ENCODE measurements at regions not wholly inside any gene's neighbourhood (a gene's known extent, or its start where the extent isn't known, plus 50 kb on each side); places are given as distances from the start of the nearest gene placed in this dataset.
"Not testable (repeated sequence)": the region's sequence is repeated elsewhere in the genome, so short reads cannot be mapped to it uniquely, and the experiment has no call there.

DNA sequence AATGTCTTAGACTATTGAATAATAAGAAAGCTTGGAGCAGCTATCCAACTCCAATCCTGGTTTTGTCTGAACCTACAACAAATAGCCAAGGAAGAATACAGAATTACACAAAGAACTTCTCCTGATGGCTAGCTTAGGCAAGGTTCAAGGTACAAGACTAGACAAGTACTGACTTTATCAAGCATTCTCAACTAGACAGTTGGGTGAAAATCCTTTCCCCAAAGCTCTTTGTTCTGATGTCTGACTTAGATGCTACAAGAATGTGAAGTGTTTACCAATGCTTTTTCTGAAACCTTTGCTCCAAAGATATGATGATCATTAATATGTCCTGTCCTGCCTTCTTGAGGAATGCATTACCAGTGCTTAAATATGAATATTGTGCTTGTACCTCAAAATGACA is 113.8 kb downstream of the ANXA2 start:
- DNase-seq: no peak
- Mint-ChIP-seq H3K27ac (ENCODE audit: unreplicated experiment) (no peak overlapping the region), H3K9me3 (ENCODE audit: unreplicated experiment) (peaks cover 1% of the 10 kb centered on the region), H3K27me3 (ENCODE audit: unreplicated experiment) (no peaks in the 10 kb centered on the region), H3K4me1 (ENCODE audit: low read depth, unreplicated experiment) (no peaks in the 10 kb centered on the region), H3K4me3 (ENCODE audit: unreplicated experiment) (no peak overlapping the region), H3K36me3 (ENCODE audit: unreplicated experiment) (no peaks in the 10 kb centered on the region)
- TF ChIP-seq, protein P1, sequence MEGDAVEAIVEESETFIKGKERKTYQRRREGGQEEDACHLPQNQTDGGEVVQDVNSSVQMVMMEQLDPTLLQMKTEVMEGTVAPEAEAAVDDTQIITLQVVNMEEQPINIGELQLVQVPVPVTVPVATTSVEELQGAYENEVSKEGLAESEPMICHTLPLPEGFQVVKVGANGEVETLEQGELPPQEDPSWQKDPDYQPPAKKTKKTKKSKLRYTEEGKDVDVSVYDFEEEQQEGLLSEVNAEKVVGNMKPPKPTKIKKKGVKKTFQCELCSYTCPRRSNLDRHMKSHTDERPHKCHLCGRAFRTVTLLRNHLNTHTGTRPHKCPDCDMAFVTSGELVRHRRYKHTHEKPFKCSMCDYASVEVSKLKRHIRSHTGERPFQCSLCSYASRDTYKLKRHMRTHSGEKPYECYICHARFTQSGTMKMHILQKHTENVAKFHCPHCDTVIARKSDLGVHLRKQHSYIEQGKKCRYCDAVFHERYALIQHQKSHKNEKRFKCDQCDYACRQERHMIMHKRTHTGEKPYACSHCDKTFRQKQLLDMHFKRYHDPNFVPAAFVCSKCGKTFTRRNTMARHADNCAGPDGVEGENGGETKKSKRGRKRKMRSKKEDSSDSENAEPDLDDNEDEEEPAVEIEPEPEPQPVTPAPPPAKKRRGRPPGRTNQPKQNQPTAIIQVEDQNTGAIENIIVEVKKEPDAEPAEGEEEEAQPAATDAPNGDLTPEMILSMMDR (IDR thresholded peaks at IDR 0.05; ENCODE audit: partially characterized antibody, unreplicated experiment): no peak

DNA sequence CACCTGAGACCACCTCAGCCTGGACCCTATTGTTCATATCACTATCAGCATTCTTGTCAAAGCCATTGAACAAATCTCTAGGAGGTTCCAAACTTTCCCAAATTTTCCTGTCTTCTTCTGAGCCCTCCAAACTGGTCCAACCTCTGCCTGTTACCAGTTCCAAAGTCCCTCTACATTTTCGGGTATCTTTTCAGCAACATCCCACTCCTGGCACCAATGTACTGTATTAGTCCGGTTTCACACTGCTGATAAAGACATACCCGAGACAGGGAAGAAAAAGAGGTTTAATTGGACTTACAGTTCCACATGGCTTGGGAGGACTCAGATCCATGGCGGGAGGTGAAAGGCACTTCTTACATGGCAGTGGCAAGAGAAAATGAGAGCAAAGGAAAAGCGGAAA is 101.9 kb downstream of the ANXA2 start:
- not testable (repeated sequence) for H3K36me3 Mint-ChIP-seq (ENCODE audit: unreplicated experiment); H3K9me3 Mint-ChIP-seq (ENCODE audit: unreplicated experiment); DNase-seq; H3K27me3 Mint-ChIP-seq (ENCODE audit: unreplicated experiment); H3K4me1 Mint-ChIP-seq (ENCODE audit: low read depth, unreplicated experiment); H3K4me3 Mint-ChIP-seq (ENCODE audit: unreplicated experiment); H3K27ac Mint-ChIP-seq (ENCODE audit: unreplicated experiment)

DNA sequence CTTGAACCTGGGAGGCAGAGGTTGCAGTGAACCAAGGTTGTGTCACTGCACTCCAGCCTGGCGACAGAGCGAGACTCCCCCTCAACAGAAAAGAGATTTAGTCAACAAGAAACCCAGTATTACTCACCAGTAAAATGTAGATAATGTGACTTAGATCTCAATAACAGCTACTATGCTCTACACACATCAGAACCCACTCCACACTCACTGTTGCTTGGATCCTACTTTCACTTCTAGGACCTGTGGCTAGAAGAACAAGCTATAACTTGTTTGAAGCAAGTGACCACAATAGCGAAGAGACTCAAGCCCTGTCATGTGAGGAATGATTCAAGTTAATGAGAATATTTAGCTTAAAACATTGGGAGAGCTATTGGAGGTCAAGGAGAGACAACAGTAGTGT is 100.7 kb downstream of the ANXA2 start:
- Mint-ChIP-seq H3K4me3 (ENCODE audit: unreplicated experiment) (no peak overlapping the region), H3K4me1 (ENCODE audit: low read depth, unreplicated experiment) (no peaks in the 10 kb centered on the region), H3K36me3 (ENCODE audit: unreplicated experiment) (peaks cover 7% of the 10 kb centered on the region)

More for the DNA sequence above, 100.7 kb downstream of the ANXA2 start:
- TF ChIP-seq, protein P1 (IDR thresholded peaks at IDR 0.05; ENCODE audit: partially characterized antibody, unreplicated experiment): no peak
- Mint-ChIP-seq H3K9me3 (ENCODE audit: unreplicated experiment) (peaks cover 6% of the 10 kb centered on the region), H3K27me3 (ENCODE audit: unreplicated experiment) (peaks cover 3% of the 10 kb centered on the region), H3K27ac (ENCODE audit: unreplicated experiment) (no peak overlapping the region)
- no peak for DNase-seq

Measured in glutamatergic neuron (in vitro differentiated cells).